Inferior parietal cortex (tissue), 1 donor: ENCODE measurements at regions not wholly inside any gene's neighbourhood (a gene's known extent, or its start where the extent isn't known, plus 50 kb on each side); places are given as distances from the start of the nearest gene placed in this dataset.

ENCODE experiments used
- DNase-seq: peaks from one replicate; pipeline ENCODE4 v3.0.0-alpha.2; 2016; ENCODE audit errors: extremely low spot score

DNA sequence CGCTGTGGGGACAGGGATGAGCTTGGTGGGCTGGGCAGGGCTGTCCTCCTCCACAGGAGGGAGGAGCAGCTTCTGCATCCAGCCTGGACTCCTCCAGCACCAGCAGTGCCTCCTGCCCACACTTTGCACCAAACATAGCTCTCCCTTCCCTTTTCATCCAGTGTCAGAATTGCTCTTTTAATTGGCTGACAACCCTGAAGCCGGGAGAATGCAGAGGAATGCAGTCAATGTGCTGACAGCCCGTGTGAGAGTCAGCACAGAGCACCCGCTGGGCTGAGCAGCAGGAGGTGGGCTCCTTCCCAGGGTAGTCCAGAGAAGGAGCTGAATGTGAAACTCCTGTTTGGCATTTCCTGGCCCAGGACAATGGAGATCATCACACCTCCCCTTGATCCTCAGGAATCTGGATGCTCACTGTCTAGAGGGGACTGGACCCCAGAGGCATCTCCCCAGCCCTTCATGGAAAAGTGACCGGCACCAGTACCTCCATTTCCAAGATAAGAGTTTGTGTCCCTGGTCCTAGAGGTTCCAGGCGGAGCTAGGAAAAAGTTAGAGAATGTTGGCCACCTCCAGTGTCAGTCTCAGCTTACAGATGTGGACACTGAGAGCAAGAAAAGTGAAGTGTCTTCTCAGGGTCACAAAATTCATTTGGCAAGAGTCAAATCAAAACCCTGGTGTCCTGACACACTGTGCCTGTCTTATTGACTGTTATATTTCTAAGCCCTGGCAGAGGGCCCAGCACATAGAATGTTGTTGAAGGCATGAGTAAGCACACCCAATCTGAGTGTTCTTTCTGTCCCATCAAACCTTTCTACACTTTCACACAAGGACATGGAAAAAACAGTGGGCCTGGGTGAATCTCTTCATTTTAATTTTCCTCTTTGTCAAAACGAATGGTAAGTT, 202.1 kb downstream of the SNX18 start:
- no peak for DNase-seq

DNA sequence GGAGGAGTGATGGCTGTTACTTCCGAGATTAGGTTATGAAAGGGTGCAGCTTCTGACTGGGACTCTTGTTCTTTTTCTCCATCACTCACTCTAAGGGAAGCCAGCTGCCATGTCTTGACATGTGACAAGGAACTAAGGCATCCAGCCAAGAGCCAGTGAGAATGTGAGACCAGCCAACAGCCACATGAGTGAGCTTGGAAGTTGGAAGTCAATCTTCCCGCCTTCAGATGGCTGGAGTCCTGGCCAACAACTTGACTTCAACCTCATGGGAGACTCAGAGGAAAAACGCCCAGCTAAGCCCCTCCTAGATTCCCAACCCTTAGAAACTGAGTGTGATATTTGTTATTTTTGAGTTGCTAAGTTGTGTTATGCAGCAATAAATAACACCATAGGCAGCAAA, 201.1 kb downstream of the SNX18 start:
- DNase-seq: no peak

DNA sequence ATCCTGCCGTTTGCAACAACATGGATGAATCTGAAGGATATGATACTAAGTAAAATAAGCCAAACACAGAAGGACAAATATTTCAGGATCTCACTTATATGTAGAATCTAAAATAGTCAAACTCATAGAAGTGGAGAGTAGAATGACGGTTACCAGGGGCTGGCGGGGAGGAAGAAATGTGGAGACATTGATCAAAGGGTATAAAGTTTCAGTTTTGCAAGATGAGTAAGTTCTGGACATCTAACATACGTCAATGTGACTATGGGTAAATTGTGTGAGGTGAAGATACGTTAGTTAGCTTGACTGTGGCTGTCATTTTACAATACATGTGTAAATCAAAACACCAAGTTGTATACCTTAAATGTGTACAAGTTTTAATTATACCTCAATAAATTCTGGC, 200.3 kb downstream of the SNX18 start:
- no peak for DNase-seq

DNA sequence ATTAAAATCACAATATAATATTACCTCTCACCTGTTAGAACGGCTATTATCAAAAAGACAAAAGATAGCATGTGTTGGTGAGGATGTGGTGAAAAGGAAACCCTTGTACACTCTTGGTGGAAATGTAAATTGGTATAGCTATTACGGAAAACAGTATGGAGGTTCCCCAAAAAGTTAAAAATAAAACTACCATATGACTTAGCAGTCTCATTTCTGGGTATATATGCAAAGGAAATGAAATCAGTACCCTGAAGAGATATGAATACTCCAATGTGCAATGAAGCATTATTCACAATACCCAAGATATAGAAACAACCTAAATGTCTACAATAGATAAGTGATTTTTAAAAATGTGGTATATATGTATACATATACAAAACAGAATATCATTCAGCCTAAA, 199.9 kb downstream of the SNX18 start:
- no peak for DNase-seq

DNA sequence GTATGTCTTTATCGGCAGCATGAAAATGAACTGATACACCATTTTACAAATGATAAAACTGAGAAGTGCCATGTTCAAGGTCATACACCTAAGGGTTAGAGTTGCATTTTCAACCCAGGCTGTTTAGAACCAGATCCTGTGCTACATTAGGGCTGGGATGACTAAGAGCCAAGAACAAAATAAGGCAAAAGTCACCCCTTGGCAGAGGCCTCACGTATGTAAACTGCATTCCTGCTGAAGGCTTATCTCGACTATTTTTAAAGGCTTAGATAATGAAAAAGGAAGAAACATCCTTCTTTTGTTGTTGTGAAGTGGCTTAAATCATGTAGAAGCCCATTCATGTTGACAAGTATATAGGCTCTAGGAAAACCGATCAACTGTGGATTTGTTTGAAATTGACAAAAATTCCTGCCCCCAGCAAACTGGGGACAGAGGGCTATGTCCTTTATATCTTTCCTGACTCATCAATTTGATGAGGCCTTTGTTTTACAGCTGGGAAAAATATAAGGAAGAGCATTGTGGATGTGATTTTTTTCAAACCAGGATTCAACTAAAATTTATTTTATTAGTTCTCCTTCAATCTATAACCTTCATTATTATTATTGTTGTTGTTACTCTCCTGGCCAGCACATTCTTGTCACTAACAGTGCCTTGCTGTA, 196.5 kb downstream of the SNX18 start:
- no peak for DNase-seq

DNA sequence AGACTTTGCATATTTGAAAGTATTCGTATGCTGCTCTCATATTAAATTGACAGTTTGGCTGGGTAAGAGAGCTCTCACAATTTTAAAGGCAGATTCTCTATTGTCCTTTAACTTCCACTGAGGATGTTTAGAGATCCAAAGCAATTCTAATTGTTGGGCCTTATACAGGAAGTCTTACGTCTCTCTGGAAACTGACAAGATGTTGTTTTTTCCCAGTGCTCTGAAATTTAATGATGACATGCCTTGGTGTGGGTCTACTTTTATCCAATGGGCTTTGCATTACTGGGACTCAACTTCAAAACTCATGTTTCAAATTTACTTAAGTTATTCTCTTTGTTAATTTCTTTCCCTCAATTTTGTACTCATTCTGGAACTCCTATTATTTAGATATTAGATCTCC, 191.5 kb downstream of the SNX18 start:
- no peak for DNase-seq

DNA sequence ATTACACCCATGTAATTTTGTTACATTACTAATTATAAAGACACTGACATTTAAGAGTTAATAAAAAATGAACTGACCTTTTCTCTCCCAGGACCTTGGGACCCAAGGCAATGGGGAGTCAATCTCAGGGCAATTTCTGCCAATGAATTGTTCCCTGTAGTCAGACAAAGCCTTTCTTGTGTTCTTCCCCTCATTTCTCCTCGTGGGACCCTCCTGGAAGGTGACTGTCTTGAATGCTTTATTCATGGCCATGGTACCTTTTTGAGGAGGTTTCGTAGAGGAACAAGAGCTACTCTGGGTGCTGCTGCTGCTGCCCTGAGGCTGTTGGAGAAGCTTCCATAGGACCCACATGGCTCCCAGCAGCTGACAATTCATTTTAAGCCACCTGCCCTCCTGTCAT, 190.3 kb downstream of the SNX18 start:
- no peak for DNase-seq

DNA sequence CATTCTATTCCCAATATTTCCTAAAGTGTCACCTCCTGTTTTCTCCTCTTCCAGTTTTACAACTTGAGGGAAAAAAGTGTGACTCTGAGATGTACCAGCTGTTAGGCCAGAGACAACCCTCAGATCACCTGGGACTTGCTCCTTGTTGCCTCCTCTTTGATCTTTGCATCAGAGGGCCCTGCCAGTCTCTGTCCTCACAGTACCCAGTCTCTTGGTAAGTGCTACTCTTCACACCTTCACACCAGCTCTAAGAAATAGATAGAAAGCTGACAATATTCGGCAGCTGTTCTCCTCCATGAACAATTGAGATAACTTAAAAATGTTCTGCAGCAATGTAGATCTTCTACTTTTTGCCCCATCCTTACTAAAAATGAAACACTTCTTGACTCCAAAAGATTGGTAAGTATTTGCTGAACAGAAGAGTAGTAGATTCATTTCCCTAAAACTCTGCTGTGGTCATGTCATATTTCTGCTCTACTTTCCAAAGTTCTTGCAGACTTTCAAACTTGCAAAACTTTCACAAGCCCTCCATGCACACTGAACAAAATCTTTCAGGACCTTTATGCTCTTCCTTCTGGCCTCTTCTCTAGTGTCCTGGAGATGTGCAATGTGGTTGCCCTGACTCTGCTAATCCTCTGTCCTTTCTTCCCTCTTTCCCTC, 188.6 kb downstream of the SNX18 start:
- no peak for DNase-seq

DNA sequence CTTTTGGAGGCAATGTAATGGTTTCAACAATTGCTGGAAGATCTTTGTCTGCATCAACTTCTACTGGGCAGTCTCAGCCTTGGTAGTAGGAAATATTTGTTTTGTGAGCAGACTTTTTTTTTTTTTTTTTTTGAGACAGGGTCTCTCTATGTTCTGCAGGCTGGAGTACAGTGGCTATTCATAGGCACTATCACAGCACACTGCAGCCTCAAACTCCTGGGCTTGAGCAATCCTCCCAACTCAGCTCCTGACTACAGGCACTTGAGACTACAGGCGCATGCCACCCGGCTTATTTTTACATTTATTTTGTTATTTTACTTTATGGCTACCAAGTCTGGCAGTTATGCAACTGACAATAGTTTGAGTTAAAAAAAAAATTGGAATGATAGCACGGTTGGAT, 187.3 kb downstream of the SNX18 start:
- no peak for DNase-seq

DNA sequence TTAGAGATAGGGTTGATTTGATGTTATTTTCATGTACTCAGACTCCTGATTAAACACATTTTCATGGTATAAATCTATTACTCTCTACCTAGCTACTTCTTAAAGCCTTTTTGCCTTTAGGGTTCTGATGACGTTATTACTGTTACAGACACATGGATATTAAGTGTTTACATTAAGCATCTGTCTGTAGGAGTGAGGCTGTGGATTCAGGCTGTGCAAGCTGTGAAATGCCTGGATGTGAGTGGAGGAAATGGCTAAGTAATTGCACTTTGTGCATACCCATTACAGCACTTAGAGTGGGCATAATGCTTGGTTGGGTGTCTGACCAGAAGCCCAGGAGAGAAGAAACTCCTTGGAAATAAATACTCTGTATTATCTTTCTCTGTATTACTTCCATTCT, 186.8 kb downstream of the SNX18 start:
- no peak for DNase-seq

DNA sequence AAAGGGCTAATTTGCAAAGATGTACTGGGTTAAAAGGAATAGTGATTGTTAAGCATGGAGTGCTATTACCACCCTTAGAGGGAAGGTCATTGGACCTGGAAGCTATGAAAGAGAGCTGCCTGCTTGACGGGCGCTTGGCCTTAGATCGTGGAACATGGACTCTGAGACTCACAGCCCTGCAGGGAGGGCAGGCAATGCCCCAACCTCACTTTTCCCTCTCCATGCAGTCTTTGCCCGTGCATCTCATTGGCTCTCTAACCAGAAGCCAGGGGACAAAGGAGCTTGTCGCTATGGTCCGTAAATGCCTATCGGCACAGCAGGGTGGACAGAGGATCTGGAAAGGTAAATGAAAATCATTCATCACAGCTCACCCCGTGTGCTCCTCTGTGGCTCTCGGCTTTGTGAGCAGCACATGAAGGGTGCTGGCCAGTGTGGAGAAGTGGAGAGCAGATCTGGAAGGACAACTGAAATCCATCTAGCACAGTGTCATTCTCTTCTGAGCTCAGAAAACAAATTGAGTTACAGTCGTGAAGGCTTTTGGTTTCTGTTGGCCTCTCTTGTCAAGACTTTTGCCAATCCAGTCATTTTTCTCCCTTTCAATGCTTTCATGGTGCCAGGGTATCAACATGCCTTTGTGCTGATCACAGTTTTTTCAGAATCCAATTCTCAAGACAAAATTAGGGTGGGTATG, 186.2 kb downstream of the SNX18 start:
- DNase-seq: no peak

DNA sequence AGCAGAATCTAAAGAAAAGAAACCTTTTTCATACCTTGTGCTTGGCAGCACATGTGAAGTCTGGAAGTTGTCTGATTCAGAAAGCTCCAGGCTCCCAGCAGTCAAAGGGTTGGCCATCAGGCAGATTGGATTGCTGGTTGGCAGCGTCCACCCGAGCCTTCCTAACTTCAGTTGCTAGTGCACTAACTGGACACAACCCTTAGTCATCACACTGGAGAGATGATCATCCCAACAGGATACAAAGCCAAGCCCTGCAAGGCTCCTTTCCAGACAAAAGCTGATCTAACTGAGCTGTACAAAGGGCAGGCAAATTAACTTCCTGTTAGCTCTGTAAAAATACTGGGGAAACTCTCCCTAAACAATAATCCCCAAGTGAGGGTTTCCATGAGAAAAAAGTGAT, 185.6 kb downstream of the SNX18 start:
- no peak for DNase-seq

DNA sequence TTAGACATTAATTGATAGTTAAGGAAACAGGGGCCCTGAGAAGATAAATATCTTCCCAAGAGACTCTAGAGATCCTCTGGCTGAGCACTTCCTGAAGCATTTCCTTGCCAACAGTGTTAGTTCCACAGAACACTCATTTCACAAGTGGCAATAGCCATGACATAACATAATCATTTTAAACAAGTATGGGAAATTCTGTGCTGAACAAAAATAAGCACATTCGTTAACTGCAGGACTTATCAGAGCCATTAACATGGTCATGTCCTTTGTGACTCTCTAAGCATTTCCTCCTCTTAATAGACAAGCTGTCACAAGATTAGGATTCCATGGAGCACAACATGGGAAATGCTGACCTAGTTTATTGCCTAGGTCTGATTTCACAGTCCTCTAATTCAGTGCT, 184.9 kb downstream of the SNX18 start:
- DNase-seq: no peak

DNA sequence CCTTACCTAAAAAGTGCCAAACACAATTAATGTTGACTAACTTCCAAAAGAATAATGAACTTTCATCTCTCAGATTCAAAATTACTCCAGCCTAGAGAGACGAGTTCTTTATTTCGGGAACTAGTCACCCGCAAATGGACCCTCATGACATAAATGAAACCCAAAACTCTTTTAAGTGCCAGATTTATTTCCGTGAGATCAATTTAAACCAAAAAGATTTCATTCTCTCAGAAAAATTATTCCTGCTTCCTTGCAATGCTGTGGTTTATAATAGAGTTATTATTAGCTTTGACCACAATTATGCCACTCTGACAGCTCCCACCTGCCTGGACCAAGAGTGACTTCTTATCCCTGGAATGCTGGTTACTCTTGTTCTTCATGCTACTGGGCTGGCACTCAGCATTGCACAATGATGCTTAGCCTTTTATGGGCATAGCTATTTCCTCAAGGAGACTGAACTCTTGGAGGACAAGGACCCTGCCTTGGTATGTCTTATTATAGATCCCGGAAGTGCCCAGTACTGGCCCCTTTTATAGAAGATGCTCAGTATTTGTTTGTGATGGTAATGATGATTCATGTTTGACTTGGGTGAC, 183.5 kb downstream of the SNX18 start:
- no peak for DNase-seq

DNA sequence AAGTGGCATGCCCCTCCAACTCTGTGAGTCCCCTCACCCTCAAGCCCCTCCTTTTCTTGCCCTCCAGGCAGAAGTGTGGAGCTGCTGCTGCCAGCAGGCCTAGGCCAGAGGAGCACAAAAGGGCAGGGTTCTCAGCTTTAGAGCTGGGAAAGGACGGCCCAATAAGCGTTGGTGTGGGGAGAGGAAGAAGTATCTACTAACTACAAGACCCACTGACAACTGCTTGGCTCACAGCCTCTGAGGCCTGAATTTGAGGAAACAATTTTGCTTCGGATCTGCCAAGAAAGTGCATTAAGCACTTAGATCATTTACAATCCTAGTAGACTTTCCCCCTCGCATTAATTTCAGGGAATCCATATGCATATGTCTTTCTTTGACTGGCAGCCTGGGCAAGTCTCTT, 179.4 kb downstream of the SNX18 start:
- DNase-seq: no peak

DNA sequence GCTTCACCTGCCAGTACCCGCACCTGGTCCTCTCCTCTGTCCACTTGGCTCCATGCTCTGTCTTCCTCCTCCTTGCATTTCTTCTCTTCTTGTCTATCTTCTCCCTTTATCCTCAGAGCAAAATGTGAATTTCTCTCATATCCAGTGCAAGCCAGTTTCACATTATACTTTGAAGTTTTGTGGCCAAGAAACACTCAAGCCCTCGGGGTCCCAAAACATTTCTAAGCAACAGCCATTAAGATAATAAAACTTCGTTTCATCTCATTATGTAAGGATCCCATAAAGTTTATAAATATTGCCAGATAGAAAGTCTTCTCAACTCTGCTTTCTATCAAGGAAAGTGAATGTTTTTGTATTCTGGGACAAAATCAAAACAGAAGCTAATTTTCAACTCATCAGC, 178.8 kb downstream of the SNX18 start:
- no peak for DNase-seq

DNA sequence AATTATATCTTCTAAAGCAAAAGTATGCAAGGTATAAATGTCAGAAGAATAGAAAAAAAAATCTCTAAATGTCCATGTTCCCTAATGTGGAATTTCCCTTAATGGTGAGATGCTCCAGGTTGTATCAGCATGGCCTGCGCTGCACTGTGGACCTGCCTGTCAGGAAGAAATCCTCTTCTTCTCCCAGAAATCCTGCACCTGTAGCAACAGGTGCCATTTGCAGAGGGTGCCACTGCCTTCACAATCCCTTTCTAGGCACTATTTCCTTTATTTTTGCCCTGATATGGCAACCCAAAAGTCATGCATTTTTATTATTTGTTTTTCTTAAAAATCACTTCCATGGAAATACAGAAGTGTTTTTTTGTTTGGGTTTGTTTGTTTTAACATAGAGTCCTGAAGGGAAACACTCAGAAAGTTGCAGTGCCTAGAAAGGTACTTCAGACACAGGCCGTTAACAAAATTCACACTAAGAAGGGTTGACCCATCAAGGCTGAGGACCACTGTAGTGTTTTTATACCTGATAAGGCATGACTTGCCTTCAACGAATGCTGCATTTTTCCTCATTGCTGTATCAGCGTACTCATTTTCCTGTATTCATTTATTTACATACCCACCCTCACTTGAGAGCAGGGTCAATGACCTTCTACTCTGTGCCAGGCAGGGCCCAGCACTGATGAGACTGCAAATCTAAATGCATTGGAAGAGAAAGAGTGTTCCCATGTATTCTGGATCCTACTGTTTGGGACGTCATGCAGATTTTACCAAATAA, 177.8 kb downstream of the SNX18 start:
- DNase-seq: no peak

DNA sequence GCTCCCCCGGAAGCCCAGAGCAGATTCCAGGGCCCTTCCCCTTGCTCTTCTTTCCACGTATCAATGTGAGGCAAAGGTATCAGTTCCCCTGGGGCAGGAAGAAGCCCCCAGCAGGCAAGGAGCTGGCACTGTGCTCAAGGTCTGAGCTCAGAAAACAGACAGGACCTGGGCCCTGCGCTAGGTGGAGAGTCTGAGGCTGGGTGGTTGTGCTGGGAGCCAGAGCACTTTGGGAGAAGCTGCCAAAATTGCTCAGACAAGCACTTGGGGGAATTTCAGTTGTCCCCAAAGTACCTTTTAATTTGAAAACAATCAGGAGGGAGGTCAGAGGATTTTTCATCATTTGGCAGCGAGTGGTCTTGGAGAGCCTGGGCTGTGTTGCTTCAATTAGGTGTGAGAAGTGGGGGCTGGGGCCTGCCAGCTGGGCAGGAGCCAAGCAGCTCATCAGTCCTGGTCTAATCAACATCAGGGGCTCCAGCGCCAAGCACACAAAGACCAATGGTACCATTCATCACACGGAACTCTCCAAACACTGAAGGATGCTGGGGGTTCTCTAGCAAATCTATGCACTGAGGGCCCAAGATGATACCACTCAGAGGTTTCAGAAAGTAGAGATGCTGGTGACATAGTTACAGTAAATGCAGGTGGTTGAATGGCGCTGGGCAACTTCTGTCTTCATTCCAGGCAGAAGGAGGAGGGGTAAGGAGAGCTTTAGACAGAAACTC, 176.5 kb downstream of the SNX18 start:
- no peak for DNase-seq

DNA sequence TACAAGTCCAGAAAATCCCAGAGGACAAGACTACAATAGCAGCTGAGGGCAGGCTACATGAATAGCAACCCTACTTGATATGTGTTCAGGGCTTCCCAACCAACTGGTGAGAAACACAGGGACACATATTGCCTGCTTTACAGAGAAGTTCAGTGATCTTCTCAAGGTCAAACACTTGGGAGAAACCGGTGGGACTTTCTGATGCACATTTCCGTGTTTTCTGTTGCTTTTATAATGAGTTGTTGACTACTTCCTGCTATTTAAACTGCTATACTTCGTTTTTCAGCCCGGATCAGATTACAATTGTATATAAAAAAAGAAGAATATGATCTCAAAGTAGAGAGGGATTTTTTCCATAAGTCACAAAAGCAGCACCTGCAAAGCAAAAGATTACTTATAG, 175.1 kb downstream of the SNX18 start:
- no peak for DNase-seq

DNA sequence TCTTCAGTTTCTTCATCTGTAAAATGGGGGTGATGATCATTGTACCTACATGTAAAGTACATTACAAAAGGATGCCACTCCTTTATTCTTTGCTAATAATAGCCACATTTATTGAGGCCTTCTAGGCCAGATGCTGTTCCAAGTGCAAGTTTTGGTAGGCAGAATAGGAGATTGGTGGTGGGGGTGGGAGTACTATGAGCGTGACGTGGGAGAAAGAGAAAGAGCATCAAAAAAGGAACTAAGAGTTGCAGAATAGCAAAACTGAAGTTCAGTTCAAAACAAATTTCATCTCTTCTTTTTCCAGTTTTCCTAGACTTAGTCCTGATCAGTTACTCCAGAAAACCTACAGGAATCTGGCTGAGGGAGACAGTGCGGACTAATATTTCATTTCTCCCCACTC, 174.1 kb downstream of the SNX18 start:
- no peak for DNase-seq
